Type B pancreatic cell (in vitro differentiated cells): ENCODE measurements at regions not wholly inside any gene's neighbourhood (a gene's known extent, or its start where the extent isn't known, plus 50 kb on each side); places are given as distances from the start of the nearest gene placed in this dataset.

Experiments used
- DNase-seq: peaks from one replicate; pipeline ENCODE4 v3.0.0; 2021; ENCODE audit warnings: mixed read lengths; ENCODE audit not compliant: unreplicated experiment; ENCODE audit errors: extremely low spot score
- H3K27ac Mint-ChIP-seq: 2 replicates; pipeline ENCODE4 v1.8.0; 2021; ENCODE audit warnings: mild to moderate bottlenecking, mixed read lengths
- H3K27me3 Mint-ChIP-seq: 2 replicates; pipeline ENCODE4 v1.8.0; 2021; ENCODE audit warnings: mixed read lengths
- H3K36me3 Mint-ChIP-seq: 2 replicates; pipeline ENCODE4 v1.8.0; 2021; ENCODE audit warnings: mixed read lengths
- H3K4me1 Mint-ChIP-seq: one replicate; pipeline ENCODE4 v1.8.0; 2021; ENCODE audit warnings: mixed read lengths; ENCODE audit not compliant: unreplicated experiment
- H3K4me3 Mint-ChIP-seq: 2 replicates; pipeline ENCODE4 v1.8.0; 2021; ENCODE audit warnings: mild to moderate bottlenecking, mixed read lengths
- H3K9me3 Mint-ChIP-seq: 2 replicates; pipeline ENCODE4 v1.8.0; 2021; ENCODE audit warnings: mixed read lengths
- CTCF ChIP-seq: fragments of 200-600 bp; sonication (generic); conservative IDR thresholded peaks from 2 replicates; pipeline ENCODE4 v1.5.0; 2021; ENCODE audit warnings: antibody characterized with exemption, mild to moderate bottlenecking

- H3K27me3 Mint-ChIP-seq, result no peaks in the 10 kb centered on the region
- no peak for DNase-seq
- no peak overlapping the region for H3K4me3 Mint-ChIP-seq
- peaks cover 5% of the 10 kb centered on the region for H3K36me3 Mint-ChIP-seq
- no peak for TF ChIP-seq CTCF
- no peak overlapping the region for H3K27ac Mint-ChIP-seq
- H3K4me1 Mint-ChIP-seq, result peaks cover 23% of the 10 kb centered on the region
- H3K9me3 Mint-ChIP-seq, result no peaks in the 10 kb centered on the region
These were observed 269.0 kb downstream of the FAM76B start for GRCh38 chr11:95520369-95521132.

- Mint-ChIP-seq H3K27me3 (no peaks in the 10 kb centered on the region), H3K36me3 (peaks cover 5% of the 10 kb centered on the region), H3K4me1 (peaks cover 26% of the 10 kb centered on the region), H3K9me3 (no peaks in the 10 kb centered on the region), H3K4me3 (no peak overlapping the region), H3K27ac (no peak overlapping the region)
- TF ChIP-seq CTCF, result no peak
- no peak for DNase-seq
These were observed 269.7 kb downstream of the FAM76B start for GRCh38 chr11:95519912-95520311.

- H3K27me3 Mint-ChIP-seq, result no peaks in the 10 kb centered on the region
- no peak overlapping the region for H3K4me3 Mint-ChIP-seq
- TF ChIP-seq CTCF, result no peak
- H3K4me1 Mint-ChIP-seq, result peaks cover 39% of the 10 kb centered on the region
- no peak for DNase-seq
- H3K36me3 Mint-ChIP-seq, result no peaks in the 10 kb centered on the region
- no peaks in the 10 kb centered on the region for H3K9me3 Mint-ChIP-seq
- H3K27ac Mint-ChIP-seq, result no peak overlapping the region
These were observed 272.1 kb downstream of the FAM76B start for GRCh38 chr11:95517453-95517852.

GRCh38 chr11:95516786-95517185, 272.8 kb downstream of the FAM76B start:
- Mint-ChIP-seq H3K4me1 (peaks cover 43% of the 10 kb centered on the region), H3K4me3 (no peak overlapping the region), H3K9me3 (no peaks in the 10 kb centered on the region), H3K27ac (no peak overlapping the region), H3K36me3 (no peaks in the 10 kb centered on the region), H3K27me3 (no peaks in the 10 kb centered on the region)
- no peak for DNase-seq
- no peak for TF ChIP-seq CTCF

- H3K9me3 Mint-ChIP-seq, result no peaks in the 10 kb centered on the region
These were observed 273.4 kb downstream of the FAM76B start for GRCh38 chr11:95516175-95516574.

More at GRCh38 chr11:95516175-95516574, 273.4 kb downstream of the FAM76B start:
- peaks cover 41% of the 10 kb centered on the region for H3K4me1 Mint-ChIP-seq
- TF ChIP-seq CTCF, result no peak
- no peak overlapping the region for H3K27ac Mint-ChIP-seq
- no peak overlapping the region for H3K4me3 Mint-ChIP-seq
- no peaks in the 10 kb centered on the region for H3K36me3 Mint-ChIP-seq
- H3K27me3 Mint-ChIP-seq, result no peaks in the 10 kb centered on the region
- no peak for DNase-seq
